GM18520 (cell line): ENCODE measurements at regions not wholly inside any gene's neighbourhood (a gene's known extent, or its start where the extent isn't known, plus 50 kb on each side); places are given as distances from the start of the nearest gene placed in this dataset.

Source experiments
- ATAC-seq: cut with Tn5 transposase; IDR thresholded peaks from one replicate; pipeline ENCODE4 v1.9.1; 2021; ENCODE audit not compliant: unreplicated experiment

DNA sequence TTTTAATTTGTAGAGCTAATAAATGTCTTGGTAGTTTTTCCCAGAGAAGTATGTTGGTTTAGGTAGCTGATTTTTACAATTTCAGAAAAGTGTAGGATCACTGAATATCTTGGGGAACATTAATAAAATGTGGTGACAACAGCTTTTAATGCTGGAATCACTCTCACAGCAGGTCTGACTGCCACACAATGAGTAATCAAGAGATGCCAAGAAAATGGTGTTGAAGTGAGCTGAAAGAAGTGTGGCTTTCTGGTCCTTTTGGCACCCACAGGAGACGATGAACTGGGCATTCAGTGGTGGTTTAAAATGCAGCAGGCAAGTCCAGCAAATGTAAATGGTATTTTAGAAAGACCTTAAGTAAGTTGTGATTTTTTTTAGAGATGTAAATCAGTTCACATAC lies 175.8 kb downstream of the CBLN2 start:
- no peak for ATAC-seq

DNA sequence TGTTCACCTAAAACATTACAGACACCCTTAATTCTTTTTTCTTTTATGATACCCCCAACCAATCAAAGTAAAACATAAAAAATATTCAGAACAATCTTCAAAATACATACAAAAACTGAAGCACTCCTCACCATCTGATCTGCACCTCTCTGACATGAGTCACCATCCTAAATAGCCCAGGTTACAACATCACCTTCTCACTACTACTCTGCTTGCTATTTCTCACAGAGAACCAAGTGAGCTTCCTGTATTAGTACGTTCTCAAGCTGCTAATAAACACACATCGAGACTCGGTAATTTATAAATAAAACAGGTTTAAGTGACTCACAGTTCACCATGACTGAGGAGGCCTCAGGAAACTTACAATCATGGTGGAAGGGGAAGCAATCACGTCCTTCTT lies 183.5 kb downstream of the CBLN2 start:
- no peak for ATAC-seq

DNA sequence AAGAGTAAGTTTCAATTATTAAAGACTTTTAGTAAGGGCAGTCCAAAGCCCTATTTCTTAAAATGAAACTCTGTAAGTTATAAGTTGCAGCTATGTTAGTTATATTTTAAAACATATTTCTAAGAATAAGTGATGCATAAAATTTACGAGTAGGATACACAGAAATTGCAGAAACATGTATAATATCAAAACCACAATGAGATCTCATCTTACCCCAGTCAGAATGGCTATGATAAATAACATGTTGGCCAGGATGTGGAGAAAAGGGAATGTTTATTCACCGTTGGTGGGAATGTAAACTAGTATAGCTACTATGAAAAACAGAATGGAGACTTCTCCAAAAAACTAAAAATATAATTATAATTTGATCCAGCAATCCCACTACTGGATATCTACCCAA lies 201.2 kb downstream of the CBLN2 start:
- no peak for ATAC-seq

DNA sequence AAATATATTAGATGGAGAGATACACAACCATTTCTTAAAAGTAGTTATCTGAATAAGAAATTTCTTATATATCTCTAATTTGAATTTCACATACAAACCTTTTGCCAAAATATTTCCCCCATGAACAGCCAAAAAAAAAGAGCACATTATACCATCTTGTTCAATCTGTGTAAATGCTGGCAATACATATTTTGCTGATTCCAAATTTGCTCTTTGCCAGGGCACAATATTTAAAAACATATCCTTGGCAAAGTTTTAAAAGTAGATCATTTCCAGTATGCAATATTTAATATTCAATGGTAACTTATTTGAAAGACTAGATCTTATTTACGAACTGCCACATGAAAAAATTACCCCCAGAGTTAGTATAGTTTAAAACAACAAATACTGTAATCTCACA lies 204.2 kb downstream of the CBLN2 start:
- no peak for ATAC-seq

DNA sequence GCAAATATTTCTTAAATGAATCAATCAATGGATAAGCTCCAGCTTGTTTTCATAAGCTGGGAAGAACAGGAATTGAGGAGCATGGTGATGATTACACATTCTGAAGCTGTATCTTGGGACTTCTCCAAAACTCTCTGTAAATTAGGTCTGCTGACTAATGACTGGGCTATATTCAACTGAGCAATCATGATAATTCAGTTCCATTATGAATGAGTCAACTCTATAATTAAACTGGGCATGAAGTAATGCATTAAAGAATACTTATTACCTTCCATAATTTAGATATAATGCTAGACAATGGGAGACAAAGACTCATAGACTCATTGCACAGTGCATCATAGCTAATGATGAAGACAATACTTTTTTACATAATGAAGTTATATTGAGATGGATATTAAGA lies 207.4 kb downstream of the CBLN2 start:
- no peak for ATAC-seq

DNA sequence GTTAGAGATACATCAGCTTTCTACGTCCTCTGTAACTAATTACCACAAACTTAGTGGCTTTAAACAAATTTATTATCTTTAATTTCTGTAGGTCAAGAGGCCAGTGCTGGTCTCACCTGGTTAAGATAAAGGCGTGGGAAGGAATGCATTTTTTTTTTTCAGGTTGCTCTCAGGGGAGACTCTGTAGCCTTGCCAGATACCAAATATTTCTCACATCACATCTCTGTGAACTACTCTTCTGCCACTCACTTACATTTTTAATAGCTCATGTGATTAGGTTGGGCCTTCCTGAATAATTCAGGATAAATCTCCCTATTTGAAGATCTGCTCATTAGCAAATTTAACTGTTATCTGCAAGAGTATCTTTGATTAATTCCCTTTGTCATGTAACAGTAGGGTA lies 214.6 kb downstream of the CBLN2 start:
- ATAC-seq = no peak

DNA sequence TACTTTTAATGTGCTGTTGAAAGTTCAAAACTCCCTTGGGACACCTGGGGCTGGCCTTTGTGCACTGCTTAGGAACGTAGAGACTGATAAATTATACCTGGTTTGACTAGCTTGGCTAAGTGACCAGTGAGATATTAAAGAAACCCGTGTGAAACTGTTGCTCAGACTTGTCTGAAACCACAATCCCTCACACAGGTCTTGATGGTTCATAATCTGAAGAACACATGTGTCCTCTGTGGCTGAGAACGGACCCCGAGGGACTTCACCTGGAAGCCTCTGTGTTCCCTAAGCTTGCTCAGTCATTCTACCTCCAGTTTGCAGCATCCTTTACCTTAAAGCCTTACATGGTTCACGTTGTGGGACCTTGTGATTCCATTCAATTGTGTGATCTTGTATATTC lies 218.8 kb downstream of the CBLN2 start:
- peak; percentile 80 for ATAC-seq

DNA sequence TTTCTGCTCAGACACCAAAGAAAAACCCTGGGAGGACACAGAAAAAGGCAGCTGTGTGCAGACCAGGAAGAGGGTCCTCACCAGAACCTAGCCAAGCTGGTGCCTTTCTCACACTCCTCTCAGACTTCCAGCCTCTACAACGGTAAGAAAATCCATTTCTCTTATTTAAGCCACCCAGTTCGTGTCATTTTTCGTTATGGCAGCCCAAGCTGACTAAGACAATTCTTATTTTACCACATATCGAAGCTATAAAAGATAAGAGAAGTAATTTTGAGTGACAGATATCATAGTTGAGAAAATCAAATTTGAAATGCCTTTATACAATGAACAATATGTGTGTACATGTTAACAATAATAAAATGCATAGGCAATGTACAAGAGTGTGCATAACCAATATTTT lies 219.5 kb downstream of the CBLN2 start:
- ATAC-seq = no peak

DNA sequence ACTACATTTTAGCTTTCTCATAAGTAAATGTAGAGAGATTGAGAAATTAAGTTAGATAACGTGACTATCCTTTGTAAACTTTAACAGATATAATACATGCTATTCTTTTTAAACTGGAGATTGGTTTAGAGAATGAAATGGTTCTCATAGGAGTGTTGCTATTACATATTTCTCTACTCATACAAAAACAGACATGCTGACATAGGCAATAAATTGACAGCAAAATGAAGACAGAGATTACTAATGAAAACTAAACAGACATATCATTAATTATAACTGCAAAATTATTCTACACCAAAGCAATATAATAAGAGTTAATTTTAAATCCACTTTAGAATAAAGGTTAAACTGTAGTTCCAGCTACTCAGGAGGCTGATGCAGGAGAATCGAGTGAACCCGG lies 227.6 kb downstream of the CBLN2 start:
- ATAC-seq = no peak

DNA sequence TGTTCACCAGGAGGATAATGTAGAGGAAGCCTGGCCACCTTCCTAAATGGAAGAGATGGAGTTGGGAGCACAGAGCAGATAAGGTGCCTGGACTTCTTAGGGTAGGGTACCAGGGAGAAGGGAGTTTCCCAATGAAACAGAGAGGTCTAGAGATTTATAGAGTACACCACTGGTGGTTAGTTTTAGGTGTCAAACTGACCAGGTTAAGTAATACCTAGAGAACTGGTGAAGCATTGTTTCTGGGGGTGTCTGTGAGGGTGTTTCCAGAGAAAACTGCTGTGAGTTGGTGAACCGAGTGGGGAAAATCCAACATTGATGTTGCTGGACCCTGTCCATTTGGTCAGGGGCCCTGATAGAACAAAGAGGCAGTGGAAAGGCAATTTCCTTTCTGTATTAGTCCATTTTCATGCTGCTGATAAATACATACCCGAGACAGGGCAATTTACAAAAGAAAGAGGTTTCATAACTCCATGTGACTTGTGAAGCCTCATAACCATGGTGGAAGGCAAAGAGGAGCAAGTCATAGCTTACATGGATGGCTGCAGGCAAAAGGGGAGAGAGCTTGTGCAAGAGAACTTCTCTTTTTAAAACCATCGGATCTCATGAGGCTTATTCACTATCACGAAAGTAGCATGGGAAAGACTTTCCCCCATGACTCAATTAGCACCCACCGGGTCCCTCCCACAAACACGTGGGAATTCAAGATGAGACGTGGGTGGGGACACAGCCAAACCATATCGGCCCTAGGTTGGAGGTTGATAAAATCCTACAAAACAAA lies 260.8 kb downstream of the CBLN2 start:
- ATAC-seq = no peak

DNA sequence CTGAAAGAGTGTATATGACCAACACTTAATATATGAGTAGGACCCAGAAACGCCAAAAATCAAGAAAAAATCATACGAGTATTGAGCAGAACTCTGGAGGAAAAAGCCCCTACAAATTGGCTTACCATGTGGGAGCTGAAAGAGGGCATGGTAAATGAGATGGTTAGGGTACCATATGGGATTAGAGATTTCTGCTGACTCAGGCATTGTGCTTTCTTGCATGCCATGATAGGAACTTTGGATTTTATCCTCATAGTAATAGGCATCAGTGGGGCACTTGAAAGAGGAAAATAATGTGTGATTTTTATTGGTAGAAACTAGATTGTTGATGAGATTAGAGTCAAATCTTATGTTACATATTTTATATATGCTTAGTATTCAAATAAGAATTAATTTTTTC lies 271.1 kb downstream of the CBLN2 start:
- no peak for ATAC-seq

DNA sequence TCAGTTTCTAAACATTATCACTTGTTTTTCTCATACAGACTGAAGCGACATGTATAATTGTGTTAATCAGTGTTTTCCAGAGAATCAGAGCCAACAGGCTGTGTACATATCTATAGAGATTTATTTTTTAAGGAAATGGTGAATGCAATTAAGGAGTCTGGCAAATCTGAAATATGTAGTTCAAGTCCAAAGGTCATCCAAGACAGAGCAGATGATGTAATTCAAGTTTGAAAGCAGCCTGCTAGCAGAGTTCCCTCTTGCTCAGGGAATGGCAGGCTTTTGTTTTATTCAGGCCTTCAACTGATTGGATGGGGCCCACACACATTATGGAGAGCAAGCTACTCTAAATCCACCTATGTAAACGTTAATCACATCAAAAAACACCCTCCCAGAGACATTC lies 282.6 kb downstream of the CBLN2 start:
- ATAC-seq = no peak

DNA sequence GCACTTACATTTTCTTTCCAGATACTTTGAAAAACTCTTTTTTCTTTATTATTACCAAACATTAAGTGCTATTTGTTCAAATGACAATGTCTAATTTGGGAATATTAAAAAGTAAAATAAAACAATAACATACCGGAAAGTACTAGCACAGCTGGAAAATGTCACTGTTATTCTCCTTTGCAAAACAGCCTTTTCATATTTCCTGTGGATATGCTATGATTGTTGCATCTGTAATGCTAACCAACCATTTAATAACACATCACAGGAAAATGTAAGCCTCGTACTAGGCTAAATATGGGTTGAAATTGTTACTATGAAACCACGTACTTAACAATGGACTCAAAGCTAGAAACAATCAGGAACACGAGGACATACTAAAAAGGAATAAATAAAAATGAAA lies 298.1 kb downstream of the CBLN2 start:
- no peak for ATAC-seq

DNA sequence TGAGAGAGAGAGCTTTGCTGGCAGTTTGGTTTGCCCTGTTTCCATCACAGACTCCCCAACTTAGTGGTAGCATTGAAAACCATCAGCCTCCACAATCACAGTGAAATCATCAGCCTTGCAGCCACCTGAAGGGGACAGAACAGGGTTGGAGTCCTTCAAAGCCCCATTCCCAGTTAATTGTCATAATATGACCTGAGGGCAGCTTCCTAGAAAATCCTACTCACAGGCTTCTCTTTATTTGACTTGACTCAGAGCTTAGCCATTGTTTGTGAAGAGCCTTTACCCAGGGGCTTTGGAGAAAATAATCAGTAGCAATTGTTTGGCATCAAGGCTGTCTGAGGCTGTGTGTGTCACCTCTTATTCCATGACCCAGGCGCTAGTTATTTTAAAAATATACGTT lies 308.7 kb downstream of the CBLN2 start:
- no peak for ATAC-seq

DNA sequence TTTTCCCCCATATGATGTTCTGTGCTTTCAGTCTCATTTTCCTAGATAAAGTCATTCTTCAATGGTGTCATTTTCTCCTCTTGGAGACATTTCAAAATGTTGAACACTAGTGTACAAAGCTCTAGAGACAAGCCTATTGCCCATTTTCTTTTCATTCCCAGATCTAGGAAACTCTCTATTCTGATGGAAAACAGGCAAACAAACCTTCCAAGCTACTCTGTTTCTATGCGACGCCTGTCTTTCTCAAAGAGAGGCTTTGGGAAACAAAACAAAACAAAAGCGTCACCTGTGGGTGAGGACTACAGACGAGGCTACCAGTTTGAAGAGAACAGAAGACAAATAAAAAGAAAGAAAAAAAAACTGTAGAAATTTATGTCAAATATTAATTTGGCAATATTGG lies 311.0 kb downstream of the CBLN2 start:
- no peak for ATAC-seq

DNA sequence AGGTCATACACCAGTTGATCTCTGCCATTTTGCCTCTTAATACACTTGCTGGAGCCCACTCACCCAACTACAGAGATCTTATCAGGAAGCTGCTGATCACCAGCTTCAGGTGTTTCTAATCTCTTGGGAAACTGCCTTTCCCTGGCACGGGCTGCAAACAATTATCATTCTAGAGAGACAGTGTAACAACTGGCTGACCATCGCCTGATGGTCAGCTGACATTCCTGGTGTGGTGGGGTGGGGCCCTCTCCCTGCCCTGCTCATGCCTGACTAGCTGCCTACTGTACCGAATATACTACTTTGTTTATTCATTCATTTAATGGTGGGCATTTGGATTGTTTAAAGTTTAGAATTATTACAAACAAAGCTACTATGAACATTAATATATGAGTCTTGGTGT lies 311.5 kb downstream of the CBLN2 start:
- ATAC-seq = no peak

DNA sequence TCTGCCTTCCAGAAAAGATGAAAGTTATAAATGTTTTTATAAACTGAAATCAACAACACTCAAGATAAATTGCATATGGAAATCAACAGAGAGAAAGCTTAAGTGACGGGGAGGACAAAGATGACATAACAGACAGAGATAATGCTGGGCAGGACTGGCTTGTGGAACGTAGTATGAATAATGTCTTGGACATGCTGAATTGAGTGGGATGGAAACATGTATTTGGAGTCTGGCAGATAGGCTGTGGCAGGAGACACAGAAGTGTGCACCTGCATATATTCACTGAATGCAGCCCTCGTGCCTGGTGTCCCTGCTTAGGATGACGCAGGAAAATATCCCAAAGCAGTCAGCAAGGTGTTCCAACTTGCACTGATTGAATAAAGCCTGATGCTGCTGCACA lies 318.2 kb downstream of the CBLN2 start:
- no peak for ATAC-seq

DNA sequence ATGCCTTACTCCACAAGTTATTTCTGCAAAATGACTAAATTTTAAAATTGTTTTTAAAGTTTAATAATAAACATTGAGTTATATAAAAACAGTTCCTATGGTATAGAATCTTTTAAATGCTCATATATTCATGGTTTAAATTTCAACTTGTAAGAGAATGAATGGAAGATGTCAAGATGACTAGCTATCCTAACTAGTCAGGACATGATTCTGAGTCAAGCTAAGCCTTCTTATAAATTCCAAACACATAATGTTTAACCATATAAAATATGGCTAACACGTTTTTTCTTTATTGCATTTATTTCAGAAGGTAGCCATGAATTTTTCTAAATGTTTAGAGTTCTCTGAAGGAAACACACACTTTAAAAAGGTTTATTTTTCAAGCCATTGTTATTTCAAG lies 320.4 kb downstream of the CBLN2 start:
- no peak for ATAC-seq

DNA sequence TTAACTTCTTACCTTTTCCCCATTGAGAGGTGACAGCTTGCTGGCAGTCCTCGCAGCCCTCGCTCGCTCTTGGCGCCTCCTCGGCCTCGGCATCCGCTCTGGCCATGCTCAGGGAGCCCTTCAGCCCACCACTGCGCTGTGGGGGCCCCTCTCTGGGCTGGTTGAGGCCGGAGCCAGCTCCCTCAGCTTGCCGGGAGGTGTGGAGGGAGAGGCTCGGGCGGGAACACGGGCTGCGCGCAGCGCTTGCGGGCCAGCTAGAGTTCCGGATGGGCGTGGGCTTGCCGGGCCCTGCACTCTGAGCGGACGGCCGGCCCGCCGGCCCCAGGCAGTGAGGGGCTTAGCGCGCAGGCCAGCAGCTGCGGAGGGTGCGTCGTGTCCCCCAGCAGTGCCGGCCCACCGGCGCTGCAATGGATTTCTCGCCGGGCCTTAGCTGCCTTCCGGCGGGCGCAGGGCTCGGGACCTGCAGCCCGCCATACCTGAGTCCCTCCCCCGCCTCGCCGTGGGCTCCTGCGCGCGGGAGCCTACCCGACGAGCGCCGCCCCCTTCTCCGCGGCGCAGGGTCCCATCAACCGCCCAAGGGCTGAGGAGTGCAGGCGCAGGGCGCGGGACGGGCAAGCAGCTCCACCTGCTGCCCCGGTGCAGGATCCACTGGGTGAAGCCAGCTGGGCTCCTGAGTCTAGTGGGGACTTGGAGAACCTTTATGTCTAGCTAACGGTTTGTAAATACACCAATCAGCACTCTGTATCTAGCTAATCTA lies 335.0 kb downstream of the CBLN2 start:
- no peak for ATAC-seq

DNA sequence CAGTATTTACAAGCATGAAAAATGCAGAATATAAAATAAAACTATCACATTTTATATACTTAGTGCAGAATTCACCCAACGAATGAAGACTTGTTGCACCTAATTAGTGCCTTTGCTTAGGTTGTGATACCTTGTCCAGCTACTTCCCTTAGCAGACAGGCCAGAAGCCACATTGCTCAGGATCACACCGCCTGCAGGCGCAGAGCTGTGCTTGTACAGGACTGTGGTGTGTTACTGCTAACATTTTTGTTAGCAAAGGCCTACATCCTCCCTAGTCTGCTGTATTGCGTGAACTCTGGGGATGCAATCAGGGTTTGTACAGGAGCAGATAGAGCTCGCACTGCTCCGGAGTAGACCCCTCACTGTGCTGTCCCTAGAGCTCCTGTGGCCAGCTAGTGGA lies 336.9 kb downstream of the CBLN2 start:
- ATAC-seq = no peak

DNA sequence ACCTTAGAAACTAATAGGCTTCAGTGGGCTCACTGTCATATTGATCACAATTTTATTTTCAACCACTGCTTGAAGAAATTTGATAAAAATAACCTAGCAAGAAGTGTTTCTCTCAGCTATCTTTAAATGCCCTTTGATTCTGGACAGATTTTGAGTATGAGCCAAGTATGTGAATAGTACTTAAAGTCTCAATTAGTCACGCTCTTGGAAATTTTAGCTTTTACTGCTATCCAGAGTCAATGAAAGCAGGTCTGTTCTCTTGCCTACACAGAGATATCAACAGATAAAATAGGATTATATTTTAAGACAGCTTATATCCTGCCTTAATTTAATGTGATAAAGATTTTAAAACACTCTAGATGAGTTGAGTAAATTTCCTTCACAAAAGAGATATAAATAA lies 337.3 kb downstream of the CBLN2 start:
- ATAC-seq = no peak

DNA sequence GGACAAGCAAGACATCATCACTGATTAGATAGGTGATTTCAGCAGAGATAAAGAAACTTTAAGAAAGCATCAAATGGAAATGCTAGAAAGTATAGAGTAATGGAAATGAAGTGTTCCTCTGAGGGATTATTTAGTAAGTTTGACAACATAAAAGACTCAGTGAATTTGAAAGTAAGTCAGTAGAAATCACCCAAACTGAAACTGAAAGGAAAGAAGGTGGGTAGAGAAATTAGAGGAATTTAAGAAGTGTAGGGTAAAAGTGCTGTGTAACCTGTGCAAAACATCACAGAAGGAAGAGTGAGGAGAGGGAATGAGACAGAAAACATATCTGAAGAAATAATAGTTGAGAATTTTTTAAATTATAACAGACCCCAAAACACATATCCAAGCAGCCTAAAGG lies 343.1 kb downstream of the CBLN2 start:
- peak; percentile 44 for ATAC-seq

DNA sequence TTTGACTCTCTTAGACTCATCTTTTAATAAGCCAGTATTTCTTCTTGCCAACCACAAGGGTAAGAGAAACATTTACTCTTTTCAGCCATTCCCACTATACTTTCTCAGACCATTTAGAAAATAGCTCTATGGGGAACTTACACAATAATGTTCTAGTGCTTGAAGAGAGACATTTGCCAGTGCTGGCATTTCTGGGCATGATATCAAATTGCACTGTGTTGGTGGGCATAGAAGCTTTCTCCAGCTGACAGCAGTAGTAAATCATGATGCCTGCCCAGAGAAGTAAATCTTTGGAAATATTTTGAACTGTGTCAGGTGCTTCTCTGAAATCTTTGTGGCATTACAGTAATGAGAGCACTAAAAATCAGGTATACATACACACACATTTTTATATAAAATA lies 346.6 kb downstream of the CBLN2 start:
- no peak for ATAC-seq
